HepG2 (cell line): ENCODE measurements at regions not wholly inside any gene's neighbourhood (a gene's known extent, or its start where the extent isn't known, plus 50 kb on each side); places are given as distances from the start of the nearest gene placed in this dataset.

Experiments
- ATAC-seq: fragments of 200-7000 bp; cut with Tn5 transposase; 3 replicates; pipeline ENCODE4 v1.9.1; 2020; ENCODE audit warnings: mild to moderate bottlenecking, moderate library complexity
- BruUV-seq: library from RNA; stranded (reverse); fragments of 400-500 nt; replicated peaks from 2 replicates; lab custom pipeline; 2021; lab: Mats Ljungman, UMichigan
- CTCF ChIA-PET: fragments of 300-600 bp; formaldehyde crosslinking; extraction: SDS; loops from one replicate; lab custom pipeline; 2021; ENCODE audit warnings: low total read pairs, inconsistent platforms, low intra/inter-chr PET ratio; lab: Yijun Ruan, JAX
- POLR2A ChIA-PET: fragments of 350-600 bp; sonication (Branson Sonifier 250); formaldehyde crosslinking; loops from one replicate; lab custom pipeline; 2020; ENCODE audit warnings: antibody characterized with exemption, inconsistent platforms; lab: Yijun Ruan, JAX
- DNase-seq: peaks from one replicate; pipeline ENCODE4 v3.0.0-alpha.2; 2015; ENCODE audit warnings: low spot score
- FAIRE-seq: peaks from 3 replicates; lab custom pipeline; 2011; peaks lifted over from hg19 to GRCh38; lab: Jason Lieb, UNC
- H2AFZ ChIP-seq: one replicate; pipeline ENCODE4 v1.6.1; 2011; ENCODE audit warnings: low read length, inconsistent platforms
- H3K27ac ChIP-seq: fragments of 300-600 bp; 3 replicates; pipeline ENCODE4 v1.8.0; 2011; ENCODE audit warnings: mixed run types, mild to moderate bottlenecking, mixed read lengths, low read length, inconsistent platforms; ENCODE audit not compliant: insufficient read depth; ENCODE audit errors: extremely low read length
- H3K27me3 ChIP-seq, 2 experiments: fragments of 200-600 bp in 1 of 2; 2 replicates in 1 of 2; 3 replicates in 1 of 2; pipeline versions ENCODE4 v1.6.0 to v1.8.0; 2011; ENCODE audit warnings: low read length in 2 of 2, mild to moderate bottlenecking in 2 of 2, moderate library complexity in 2 of 2, inconsistent platforms in 1 of 2; ENCODE audit not compliant: insufficient read depth in 2 of 2, control insufficient read depth in 1 of 2
- H3K36me3 ChIP-seq, 2 experiments: fragments of 200-600 bp in 1 of 2; replicated peaks in 1 of 2; 2 replicates in 1 of 2; 3 replicates in 1 of 2; pipeline versions ENCODE4 v1.5.1 to v1.8.0; 2011; ENCODE audit warnings: low read length in 2 of 2, inconsistent platforms in 1 of 2; ENCODE audit not compliant: insufficient read depth in 2 of 2, control insufficient read depth in 1 of 2
- H3K4me1 ChIP-seq: 2 replicates; pipeline ENCODE4 v1.5.1; 2012; ENCODE audit warnings: low read length, inconsistent platforms; ENCODE audit not compliant: insufficient read depth
- H3K4me2 ChIP-seq: 2 replicates; pipeline ENCODE4 v1.6.0; 2011; ENCODE audit warnings: low read depth, low read length, inconsistent platforms
- H3K4me3 ChIP-seq, 3 experiments: fragments of 200-600 bp in 1 of 3; sonication (generic), shearing (Covaris generic) in 1 of 3; replicated peaks in 1 of 3; 2 replicates each; pipeline ENCODE4 v1.5.1; 2011 to 2016; ENCODE audit warnings: low read length in 3 of 3, inconsistent platforms in 2 of 3, low read depth in 2 of 3, mild to moderate bottlenecking in 2 of 3, control low read depth in 1 of 3, mixed read lengths in 1 of 3; ENCODE audit not compliant: insufficient read depth in 1 of 3
- H3K79me2 ChIP-seq: one replicate; pipeline ENCODE4 v1.6.1; 2011; ENCODE audit warnings: low read length, inconsistent platforms; ENCODE audit not compliant: insufficient read depth
- H3K9ac ChIP-seq: 2 replicates; pipeline ENCODE4 v1.6.0; 2011; ENCODE audit warnings: mild to moderate bottlenecking, low read depth, low read length, inconsistent platforms; ENCODE audit not compliant: insufficient read depth
- H3K9me3 ChIP-seq: 2 replicates; pipeline ENCODE4 v1.5.1; 2012; ENCODE audit warnings: mild to moderate bottlenecking, low read length
- H4K20me1 ChIP-seq: 2 replicates; pipeline ENCODE4 v1.6.0; 2011; ENCODE audit warnings: inconsistent platforms, mild to moderate bottlenecking, low read length, moderate library complexity; ENCODE audit not compliant: insufficient read depth
- EZH2 ChIP-seq: conservative IDR thresholded peaks from 2 replicates; pipeline ENCODE4 v1.6.1; 2012; ENCODE audit warnings: mild to moderate bottlenecking, low read depth, low read length, moderate library complexity
- GFI1 ChIP-seq: sonication (generic); formaldehyde crosslinking; IDR thresholded peaks from 2 replicates; pipeline ENCODE4 v1.5.0; 2020; ENCODE audit warnings: missing genetic modification reagents, mild to moderate bottlenecking, borderline replicate concordance
- HIC2 ChIP-seq: sonication (generic); formaldehyde crosslinking; IDR thresholded peaks from 2 replicates; pipeline ENCODE4 v1.9.0; 2022; ENCODE audit warnings: low read depth, missing genetic modification reagents
- JUND ChIP-seq: sonication (generic); formaldehyde crosslinking; IDR thresholded peaks from 2 replicates; pipeline ENCODE4 v1.8.0; 2022; ENCODE audit warnings: mild to moderate bottlenecking, missing genetic modification reagents
- KLF6 ChIP-seq: IDR thresholded peaks from 2 replicates; pipeline ENCODE4 v1.8.0; 2016; ENCODE audit warnings: missing biosample characterization, missing genetic modification reagents
- KLF9 ChIP-seq: IDR thresholded peaks from 2 replicates; pipeline ENCODE4 v1.6.1; 2016; ENCODE audit warnings: low read depth
- MIER2 ChIP-seq: IDR thresholded peaks from 2 replicates; pipeline ENCODE4 v1.6.1; 2016; ENCODE audit warnings: missing biosample characterization, missing genetic modification reagents
- MXD1 ChIP-seq: sonication (generic); formaldehyde crosslinking; IDR thresholded peaks from 2 replicates; pipeline ENCODE4 v1.4.0; 2020; ENCODE audit warnings: mild to moderate bottlenecking, missing genetic modification reagents
- POLR2AphosphoS2 ChIP-seq: IDR thresholded peaks from 2 replicates; pipeline ENCODE4 v1.6.1; 2011; ENCODE audit warnings: low read depth, low read length, improper control_type of control experiment
- REXO4 ChIP-seq: sonication (generic); formaldehyde crosslinking; IDR thresholded peaks from 2 replicates; pipeline ENCODE4 v1.8.0; 2022; ENCODE audit warnings: missing genetic modification reagents, mild to moderate bottlenecking, borderline replicate concordance
- TP53 ChIP-seq: sonication (generic); formaldehyde crosslinking; conservative IDR thresholded peaks from 2 replicates; pipeline ENCODE4 v1.4.0; 2020; ENCODE audit warnings: missing genetic modification reagents
- TSC22D2 ChIP-seq: sonication (generic); formaldehyde crosslinking; IDR thresholded peaks from 2 replicates; pipeline ENCODE4 v1.5.1; 2020; ENCODE audit warnings: missing genetic modification reagents, mild to moderate bottlenecking, borderline replicate concordance
- ZKSCAN8 ChIP-seq: IDR thresholded peaks from 2 replicates; pipeline ENCODE4 v1.6.1; 2016; ENCODE audit warnings: borderline replicate concordance, missing genetic modification reagents, missing compliant biosample characterization
- ZMYM4 ChIP-seq: sonication (generic); formaldehyde crosslinking; IDR thresholded peaks from 2 replicates; pipeline ENCODE4 v1.8.1; 2023; ENCODE audit warnings: mild to moderate bottlenecking, missing genetic modification reagents
- ZNF512B ChIP-seq: sonication (generic); formaldehyde crosslinking; IDR thresholded peaks from 2 replicates; pipeline ENCODE4 v1.5.1; 2020; ENCODE audit warnings: missing genetic modification reagents, mild to moderate bottlenecking, borderline replicate concordance
- ZNF629 ChIP-seq: sonication (generic); formaldehyde crosslinking; conservative IDR thresholded peaks from 2 replicates; pipeline ENCODE4 v1.5.0; 2020; ENCODE audit warnings: missing genetic modification reagents
- ZNF839 ChIP-seq: sonication (generic); formaldehyde crosslinking; IDR thresholded peaks from 2 replicates; pipeline ENCODE4 v1.4.0; 2020; ENCODE audit warnings: missing genetic modification reagents, mild to moderate bottlenecking, borderline replicate concordance
- ZSCAN12 ChIP-seq: sonication (generic); formaldehyde crosslinking; IDR thresholded peaks from 2 replicates; pipeline ENCODE4 v1.9.0; 2021; ENCODE audit warnings: mild to moderate bottlenecking, missing genetic modification reagents
- WGBS: methylation state at CpG from one replicate; pipeline ENCODE4 v1.1.6; 2017; ENCODE audit warnings: low lambda C conversion rate; 5-methylcytosine and 5-hydroxymethylcytosine counted together
- in situ Hi-C: cut with HindIII; loops from 2 replicates; pipeline ENCODE4 v1.10.0; 2017; ENCODE audit warnings: low pct_unique_long_range_greater_than_20kb; ENCODE audit not compliant: extremely low pct_ligation_motif_present
- intact Hi-C: fragments of 100-400 bp; cut with micrococcal nuclease; formaldehyde crosslinking; loops from one replicate; pipeline ENCODE4 v1.10.0; 2022; ENCODE audit not compliant: unreplicated experiment
- TF ChIP-seq, protein P1 (sequence below): IDR thresholded peaks from 2 replicates; pipeline ENCODE4 v1.6.1; 2016; ENCODE audit warnings: low read depth

GRCh38 chr1:219544163-219544846, 68.6 kb downstream of the ZC3H11B start:
- H3K4me2 ChIP-seq, result no peak overlapping the region
- H4K20me1 ChIP-seq, result no peaks in the 10 kb centered on the region
- in situ Hi-C loops, result no loop called here
- H2AFZ ChIP-seq, result no peak overlapping the region
- WGBS, result 3% methylated on average over 5 of the region's 5 CpGs
- ChIA-PET POLR2A (no interaction called here), CTCF (no interaction called here)
- BruUV-seq, result no TSS peak
- no peak overlapping the region for H3K4me3 ChIP-seq
- no peak for FAIRE-seq
- H3K4me1 ChIP-seq, result no peaks in the 10 kb centered on the region
- no peaks in the 10 kb centered on the region for H3K79me2 ChIP-seq
- H3K27ac ChIP-seq, result no peak overlapping the region
- no peaks in the 10 kb centered on the region; a peak in 1 of 5 replicates for H3K27me3 ChIP-seq
- no peak for TF ChIP-seq MXD1 (CRISPR knock-in tag)
- TF ChIP-seq MIER2 (CRISPR knock-in tag), result no peak
- no peak for TF ChIP-seq ZNF512B (CRISPR knock-in tag)
- no peak for TF ChIP-seq ZNF839
- no peak for TF ChIP-seq ZKSCAN8 (CRISPR knock-in tag)
- no peak for TF ChIP-seq KLF9 (CRISPR knock-in tag)
- TF ChIP-seq HIC2 (CRISPR knock-in tag), result no peak
- TF ChIP-seq TSC22D2 (CRISPR knock-in tag), result no peak
- no peak for TF ChIP-seq POLR2AphosphoS2
- TF ChIP-seq ZMYM4 (CRISPR knock-in tag), result no peak
- TF ChIP-seq EZH2, result no peak
- no peak for TF ChIP-seq ZNF629 (CRISPR knock-in tag)
- TF ChIP-seq TP53, result no peak
- TF ChIP-seq ZSCAN12 (CRISPR knock-in tag), result no peak
- TF ChIP-seq JUND (CRISPR knock-in tag), result no peak
- TF ChIP-seq, protein P1, sequence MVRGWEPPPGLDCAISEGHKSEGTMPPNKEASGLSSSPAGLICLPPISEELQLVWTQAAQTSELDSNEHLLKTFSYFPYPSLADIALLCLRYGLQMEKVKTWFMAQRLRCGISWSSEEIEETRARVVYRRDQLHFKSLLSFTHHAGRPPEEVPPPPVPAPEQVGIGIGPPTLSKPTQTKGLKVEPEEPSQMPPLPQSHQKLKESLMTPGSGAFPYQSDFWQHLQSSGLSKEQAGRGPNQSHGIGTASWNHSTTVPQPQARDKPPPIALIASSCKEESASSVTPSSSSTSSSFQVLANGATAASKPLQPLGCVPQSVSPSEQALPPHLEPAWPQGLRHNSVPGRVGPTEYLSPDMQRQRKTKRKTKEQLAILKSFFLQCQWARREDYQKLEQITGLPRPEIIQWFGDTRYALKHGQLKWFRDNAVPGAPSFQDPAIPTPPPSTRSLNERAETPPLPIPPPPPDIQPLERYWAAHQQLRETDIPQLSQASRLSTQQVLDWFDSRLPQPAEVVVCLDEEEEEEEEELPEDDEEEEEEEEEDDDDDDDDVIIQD (CRISPR knock-in tag), result no peak
- TF ChIP-seq REXO4 (CRISPR knock-in tag), result no peak
- no peak for TF ChIP-seq KLF6 (CRISPR knock-in tag)
- TF ChIP-seq GFI1 (CRISPR knock-in tag), result no peak
- TF ChIP-seq, all 625 proteins: peak for 0
- intact Hi-C loops, result no loop called here
- ATAC-seq, result no peak
- Histone ChIP-seq H3K9ac (no peak overlapping the region), H3K36me3 (no peaks in the 10 kb centered on the region), H3K9me3 (no peaks in the 10 kb centered on the region)
- DNase-seq, result no peak
